Ovary (tissue), 3 donors: ENCODE measurements at regions not wholly inside any gene's neighbourhood (a gene's known extent, or its start where the extent isn't known, plus 50 kb on each side); places are given as distances from the start of the nearest gene placed in this dataset.

ENCODE experiments used
- EP300 ChIP-seq: sonication (generic); formaldehyde crosslinking; IDR thresholded peaks from one replicate; pipeline ENCODE4 v1.6.1; 2017; ENCODE audit warnings: antibody characterized with exemption
- POLR2A ChIP-seq: fragments of 450-650 bp; IDR thresholded peaks from one replicate; pipeline ENCODE4 v1.6.1; 2017; ENCODE audit warnings: antibody characterized with exemption, mild to moderate bottlenecking, moderate library complexity
- TF ChIP-seq, protein P1 (sequence below), 3 donors: fragments of 450-650 bp in 2 of 3; fragments of 200-600 bp in 1 of 3; IDR thresholded peaks; one replicate each; pipeline versions ENCODE4 v1.5.1 to v1.8.0; 2016 to 2022; ENCODE audit warnings: antibody characterized with exemption in 3 of 3, mild to moderate bottlenecking in 1 of 3
- donor health status: DM: no; HTN: no; CAD: no.

DNA sequence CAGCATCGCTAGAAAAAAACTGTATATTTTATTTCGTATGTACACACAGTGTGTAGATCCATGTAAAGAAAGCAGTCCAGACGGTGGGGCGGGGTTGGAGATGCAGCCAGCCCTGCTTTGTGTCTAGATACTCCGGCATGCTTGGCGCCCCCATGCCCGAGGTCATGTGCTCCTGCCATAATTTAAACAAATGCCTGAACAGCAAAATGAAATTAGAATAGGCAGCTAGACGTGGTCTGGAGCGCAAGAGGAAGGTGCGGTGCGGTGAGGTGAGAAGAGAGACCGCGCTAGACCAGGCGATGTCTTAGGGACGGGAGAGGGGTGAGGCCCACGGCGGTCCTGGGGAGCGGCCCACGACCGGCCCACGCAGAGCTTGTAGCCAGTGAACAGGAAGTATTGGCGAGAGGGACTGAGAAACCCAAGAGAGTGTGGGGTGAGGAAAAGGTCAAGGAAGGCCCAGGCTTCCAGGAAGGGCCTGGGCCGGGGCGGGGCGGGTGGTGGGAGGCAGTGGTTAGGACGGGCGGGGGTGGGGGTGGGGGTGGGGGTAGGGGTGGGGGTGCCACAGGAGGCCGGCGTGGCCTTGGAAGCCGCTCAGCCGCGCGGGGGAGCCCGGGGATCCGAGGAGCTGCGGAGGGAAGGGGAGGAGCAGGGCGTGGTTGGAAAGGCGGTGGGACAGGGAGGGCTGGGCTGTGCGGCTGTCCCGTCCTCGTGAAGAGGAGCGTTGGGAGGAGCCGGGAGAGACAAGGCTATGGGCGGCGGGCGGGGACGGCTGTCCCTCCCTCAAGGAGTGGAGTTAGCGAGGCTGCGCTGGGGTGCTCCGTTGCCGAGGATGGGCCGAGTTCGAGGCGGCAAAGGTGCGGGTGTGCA is 254.7 kb upstream of the SGCG start:
- TF ChIP-seq, protein P1, sequence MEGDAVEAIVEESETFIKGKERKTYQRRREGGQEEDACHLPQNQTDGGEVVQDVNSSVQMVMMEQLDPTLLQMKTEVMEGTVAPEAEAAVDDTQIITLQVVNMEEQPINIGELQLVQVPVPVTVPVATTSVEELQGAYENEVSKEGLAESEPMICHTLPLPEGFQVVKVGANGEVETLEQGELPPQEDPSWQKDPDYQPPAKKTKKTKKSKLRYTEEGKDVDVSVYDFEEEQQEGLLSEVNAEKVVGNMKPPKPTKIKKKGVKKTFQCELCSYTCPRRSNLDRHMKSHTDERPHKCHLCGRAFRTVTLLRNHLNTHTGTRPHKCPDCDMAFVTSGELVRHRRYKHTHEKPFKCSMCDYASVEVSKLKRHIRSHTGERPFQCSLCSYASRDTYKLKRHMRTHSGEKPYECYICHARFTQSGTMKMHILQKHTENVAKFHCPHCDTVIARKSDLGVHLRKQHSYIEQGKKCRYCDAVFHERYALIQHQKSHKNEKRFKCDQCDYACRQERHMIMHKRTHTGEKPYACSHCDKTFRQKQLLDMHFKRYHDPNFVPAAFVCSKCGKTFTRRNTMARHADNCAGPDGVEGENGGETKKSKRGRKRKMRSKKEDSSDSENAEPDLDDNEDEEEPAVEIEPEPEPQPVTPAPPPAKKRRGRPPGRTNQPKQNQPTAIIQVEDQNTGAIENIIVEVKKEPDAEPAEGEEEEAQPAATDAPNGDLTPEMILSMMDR (IDR thresholded peaks at IDR 0.05): no peak
- TF ChIP-seq POLR2A (no peak), EP300 (no peak)
